ENCODE measurements at regions not wholly inside any gene's neighbourhood (a gene's known extent, or its start where the extent isn't known, plus 50 kb on each side); places are given as distances from the start of the nearest gene placed in this dataset.

GRCh38 chr2:43031471-43032212, 194.8 kb downstream of the ZFP36L2 start:
- TF ChIP-seq, protein P1, sequence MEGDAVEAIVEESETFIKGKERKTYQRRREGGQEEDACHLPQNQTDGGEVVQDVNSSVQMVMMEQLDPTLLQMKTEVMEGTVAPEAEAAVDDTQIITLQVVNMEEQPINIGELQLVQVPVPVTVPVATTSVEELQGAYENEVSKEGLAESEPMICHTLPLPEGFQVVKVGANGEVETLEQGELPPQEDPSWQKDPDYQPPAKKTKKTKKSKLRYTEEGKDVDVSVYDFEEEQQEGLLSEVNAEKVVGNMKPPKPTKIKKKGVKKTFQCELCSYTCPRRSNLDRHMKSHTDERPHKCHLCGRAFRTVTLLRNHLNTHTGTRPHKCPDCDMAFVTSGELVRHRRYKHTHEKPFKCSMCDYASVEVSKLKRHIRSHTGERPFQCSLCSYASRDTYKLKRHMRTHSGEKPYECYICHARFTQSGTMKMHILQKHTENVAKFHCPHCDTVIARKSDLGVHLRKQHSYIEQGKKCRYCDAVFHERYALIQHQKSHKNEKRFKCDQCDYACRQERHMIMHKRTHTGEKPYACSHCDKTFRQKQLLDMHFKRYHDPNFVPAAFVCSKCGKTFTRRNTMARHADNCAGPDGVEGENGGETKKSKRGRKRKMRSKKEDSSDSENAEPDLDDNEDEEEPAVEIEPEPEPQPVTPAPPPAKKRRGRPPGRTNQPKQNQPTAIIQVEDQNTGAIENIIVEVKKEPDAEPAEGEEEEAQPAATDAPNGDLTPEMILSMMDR (conservative IDR thresholded peaks at IDR 0.05; ENCODE audit: low read length): no peak
- no peak for TF ChIP-seq EZH2phosphoT487 (IDR thresholded peaks at IDR 0.05; ENCODE audit: borderline replicate concordance, low read depth, low read length)

All from OCI-LY7 (cell line).